Adrenal gland (tissue), 5 donors: ENCODE measurements at regions not wholly inside any gene's neighbourhood (a gene's known extent, or its start where the extent isn't known, plus 50 kb on each side); places are given as distances from the start of the nearest gene placed in this dataset.

ENCODE experiments used
- POLR2A ChIP-seq, 2 donors: fragments of 450-650 bp; IDR thresholded peaks; one replicate each; pipeline ENCODE4 v1.6.1; 2017; ENCODE audit warnings: antibody characterized with exemption in 2 of 2, mild to moderate bottlenecking in 2 of 2, moderate library complexity in 1 of 2
- TF ChIP-seq, protein P1 (sequence below), 6 experiments: fragments of 450-650 bp in 4 of 6; fragments of 200-600 bp in 2 of 6; sonication (generic) in 1 of 6; IDR thresholded peaks; 1 replicate in 5 of 6; 2 replicates in 1 of 6; pipeline versions ENCODE4 v1.5.1 to v1.8.0; 2016 to 2021; ENCODE audit warnings: antibody characterized with exemption in 6 of 6, mild to moderate bottlenecking in 2 of 6, moderate library complexity in 1 of 6
- donor health status: DM: no; HTN: no; CAD: no.

DNA sequence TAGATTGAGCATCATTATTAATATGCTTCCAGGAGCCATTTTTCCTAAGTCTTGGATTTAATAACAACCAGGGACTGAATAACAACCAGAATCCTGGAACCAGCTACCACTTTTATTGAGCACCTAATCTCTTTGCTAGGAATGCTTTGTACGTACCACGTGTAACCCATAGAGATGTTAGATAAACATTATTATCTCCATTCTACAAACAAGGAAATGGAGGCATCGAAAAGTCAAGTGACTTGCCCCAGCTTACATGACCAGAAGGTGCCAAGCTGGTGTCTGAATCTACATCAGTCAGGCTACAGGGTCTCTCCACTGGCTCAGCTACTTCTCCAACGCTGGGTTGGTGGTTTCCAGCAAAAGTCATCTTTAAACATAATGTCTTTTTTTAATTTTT is 256.1 kb upstream of the ANKRD55 start:
- TF ChIP-seq, protein P1, sequence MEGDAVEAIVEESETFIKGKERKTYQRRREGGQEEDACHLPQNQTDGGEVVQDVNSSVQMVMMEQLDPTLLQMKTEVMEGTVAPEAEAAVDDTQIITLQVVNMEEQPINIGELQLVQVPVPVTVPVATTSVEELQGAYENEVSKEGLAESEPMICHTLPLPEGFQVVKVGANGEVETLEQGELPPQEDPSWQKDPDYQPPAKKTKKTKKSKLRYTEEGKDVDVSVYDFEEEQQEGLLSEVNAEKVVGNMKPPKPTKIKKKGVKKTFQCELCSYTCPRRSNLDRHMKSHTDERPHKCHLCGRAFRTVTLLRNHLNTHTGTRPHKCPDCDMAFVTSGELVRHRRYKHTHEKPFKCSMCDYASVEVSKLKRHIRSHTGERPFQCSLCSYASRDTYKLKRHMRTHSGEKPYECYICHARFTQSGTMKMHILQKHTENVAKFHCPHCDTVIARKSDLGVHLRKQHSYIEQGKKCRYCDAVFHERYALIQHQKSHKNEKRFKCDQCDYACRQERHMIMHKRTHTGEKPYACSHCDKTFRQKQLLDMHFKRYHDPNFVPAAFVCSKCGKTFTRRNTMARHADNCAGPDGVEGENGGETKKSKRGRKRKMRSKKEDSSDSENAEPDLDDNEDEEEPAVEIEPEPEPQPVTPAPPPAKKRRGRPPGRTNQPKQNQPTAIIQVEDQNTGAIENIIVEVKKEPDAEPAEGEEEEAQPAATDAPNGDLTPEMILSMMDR (IDR thresholded peaks at IDR 0.05): no peak
- no peak for TF ChIP-seq POLR2A (IDR thresholded peaks at IDR 0.05)
